ENCODE measurements at regions not wholly inside any gene's neighbourhood (a gene's known extent, or its start where the extent isn't known, plus 50 kb on each side); places are given as distances from the start of the nearest gene placed in this dataset.

DNA sequence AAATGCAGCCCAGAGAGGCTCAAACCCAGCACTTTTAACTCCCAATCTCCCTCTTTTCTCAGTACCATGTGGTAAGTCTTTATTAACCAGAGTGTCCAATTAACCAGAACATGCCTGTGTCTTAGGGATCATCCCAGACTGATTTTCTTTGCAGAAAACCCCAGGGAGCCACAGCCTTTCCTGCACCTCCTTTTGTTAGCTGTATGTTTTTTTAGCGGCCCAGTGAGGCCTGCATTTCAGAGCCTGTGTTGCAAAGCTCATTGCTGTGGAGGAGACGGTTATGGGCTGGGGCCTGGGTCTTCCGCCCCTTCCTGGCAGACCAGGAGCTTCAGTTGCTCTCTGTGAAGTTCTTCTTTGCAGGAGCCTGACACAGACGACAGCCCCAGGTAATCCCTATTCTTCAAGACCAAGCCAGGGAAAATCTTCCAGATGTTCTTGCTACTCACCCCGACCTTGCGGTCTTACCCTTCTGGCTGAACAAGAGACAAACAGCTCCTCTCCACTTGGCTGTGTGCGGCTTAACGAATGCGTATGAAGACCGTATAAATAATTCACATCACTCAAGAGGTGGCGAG is 70.7 kb upstream of the TSHZ3 start:
- Histone ChIP-seq H3K27me3 (ENCODE audit: low read depth, low read length) (no peaks in the 10 kb centered on the region), H2AFZ (ENCODE audit: low read depth, low read length) (no peak overlapping the region)

DNA sequence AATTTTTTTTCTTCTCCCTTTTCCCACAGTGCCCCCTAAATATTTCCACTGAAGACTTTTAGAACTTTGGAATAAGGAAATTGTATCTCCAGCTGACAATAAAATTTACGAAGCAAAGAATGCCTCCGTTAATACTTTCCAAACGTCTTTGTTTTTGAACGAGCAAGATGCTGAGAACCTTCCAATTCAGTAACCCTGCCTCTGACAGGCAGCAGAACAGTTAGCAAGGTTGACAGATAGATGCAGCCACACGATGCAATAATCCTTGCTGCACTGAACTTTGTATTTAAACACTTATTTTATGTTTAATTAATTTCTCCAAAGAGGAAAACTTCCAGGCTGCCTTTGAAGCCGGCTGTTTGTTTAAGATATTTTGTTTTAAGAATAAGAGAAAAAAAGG is 71.8 kb upstream of the TSHZ3 start:
- no peaks in the 10 kb centered on the region for H3K9me3 ChIP-seq (ENCODE audit: insufficient read depth, low read length)
- TF ChIP-seq, protein P1, sequence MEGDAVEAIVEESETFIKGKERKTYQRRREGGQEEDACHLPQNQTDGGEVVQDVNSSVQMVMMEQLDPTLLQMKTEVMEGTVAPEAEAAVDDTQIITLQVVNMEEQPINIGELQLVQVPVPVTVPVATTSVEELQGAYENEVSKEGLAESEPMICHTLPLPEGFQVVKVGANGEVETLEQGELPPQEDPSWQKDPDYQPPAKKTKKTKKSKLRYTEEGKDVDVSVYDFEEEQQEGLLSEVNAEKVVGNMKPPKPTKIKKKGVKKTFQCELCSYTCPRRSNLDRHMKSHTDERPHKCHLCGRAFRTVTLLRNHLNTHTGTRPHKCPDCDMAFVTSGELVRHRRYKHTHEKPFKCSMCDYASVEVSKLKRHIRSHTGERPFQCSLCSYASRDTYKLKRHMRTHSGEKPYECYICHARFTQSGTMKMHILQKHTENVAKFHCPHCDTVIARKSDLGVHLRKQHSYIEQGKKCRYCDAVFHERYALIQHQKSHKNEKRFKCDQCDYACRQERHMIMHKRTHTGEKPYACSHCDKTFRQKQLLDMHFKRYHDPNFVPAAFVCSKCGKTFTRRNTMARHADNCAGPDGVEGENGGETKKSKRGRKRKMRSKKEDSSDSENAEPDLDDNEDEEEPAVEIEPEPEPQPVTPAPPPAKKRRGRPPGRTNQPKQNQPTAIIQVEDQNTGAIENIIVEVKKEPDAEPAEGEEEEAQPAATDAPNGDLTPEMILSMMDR (IDR thresholded peaks at IDR 0.05; ENCODE audit: low read depth, low read length), result no peak
- TF ChIP-seq EZH2phosphoT487 (IDR thresholded peaks at IDR 0.05; ENCODE audit: low read depth), result no peak
- H3K79me2 ChIP-seq (ENCODE audit: low read length), result no peaks in the 10 kb centered on the region
- no peak overlapping the region for H3K4me3 ChIP-seq (ENCODE audit: low read length)
- H3K4me2 ChIP-seq (ENCODE audit: low read length), result no peak overlapping the region
- H4K20me1 ChIP-seq (ENCODE audit: insufficient read depth, low read length), result no peaks in the 10 kb centered on the region
- no peak overlapping the region for H3K9ac ChIP-seq (ENCODE audit: low read length)
- no peaks in the 10 kb centered on the region for H3K36me3 ChIP-seq (replicated peaks; ENCODE audit: low read depth, low read length)
- H3K27me3 ChIP-seq (ENCODE audit: low read depth, low read length), result no peaks in the 10 kb centered on the region
- H2AFZ ChIP-seq (ENCODE audit: low read depth, low read length), result no peak overlapping the region
- H3K4me1 ChIP-seq (ENCODE audit: low read length), result no peaks in the 10 kb centered on the region
- no peak overlapping the region for H3K27ac ChIP-seq (ENCODE audit: low read length)

More for the DNA sequence above, 70.7 kb upstream of the TSHZ3 start:
- H3K4me3 ChIP-seq (ENCODE audit: low read length), result no peak overlapping the region
- H3K9ac ChIP-seq (ENCODE audit: low read length), result no peak overlapping the region
- H3K4me1 ChIP-seq (ENCODE audit: low read length), result no peaks in the 10 kb centered on the region
- H4K20me1 ChIP-seq (ENCODE audit: insufficient read depth, low read length), result no peaks in the 10 kb centered on the region
- H3K79me2 ChIP-seq (ENCODE audit: low read length), result no peaks in the 10 kb centered on the region
- TF ChIP-seq, protein P1 (IDR thresholded peaks at IDR 0.05; ENCODE audit: low read depth, low read length), result no peak
- no peak for TF ChIP-seq EZH2phosphoT487 (IDR thresholded peaks at IDR 0.05; ENCODE audit: low read depth)
- H3K27ac ChIP-seq (ENCODE audit: low read length), result no peak overlapping the region
- H3K9me3 ChIP-seq (ENCODE audit: insufficient read depth, low read length), result no peaks in the 10 kb centered on the region
- no peaks in the 10 kb centered on the region for H3K36me3 ChIP-seq (replicated peaks; ENCODE audit: low read depth, low read length)
- no peak overlapping the region for H3K4me2 ChIP-seq (ENCODE audit: low read length)

DNA sequence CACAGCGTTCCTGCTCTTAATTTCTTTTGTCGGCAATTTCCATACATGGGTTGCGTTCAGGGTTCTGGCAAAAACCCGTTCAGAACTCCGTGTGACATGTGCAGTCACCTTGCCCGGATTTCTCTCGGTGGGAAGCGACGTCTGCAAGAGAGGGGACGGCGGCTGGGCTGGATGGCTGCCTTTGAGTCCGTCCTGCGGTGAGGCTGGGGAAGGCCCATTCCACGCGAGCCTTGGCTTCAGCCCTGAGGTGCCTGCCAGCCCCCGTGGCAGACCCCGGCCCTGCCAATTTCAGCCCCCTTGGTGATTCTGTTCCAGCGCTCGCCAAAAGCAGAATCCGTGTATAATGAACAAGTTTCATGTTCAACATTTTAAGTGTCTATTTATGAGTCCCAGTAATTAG is 72.6 kb upstream of the TSHZ3 start:
- Histone ChIP-seq H3K9me3 (ENCODE audit: insufficient read depth, low read length) (no peaks in the 10 kb centered on the region), H3K79me2 (ENCODE audit: low read length) (no peaks in the 10 kb centered on the region), H3K36me3 (replicated peaks; ENCODE audit: low read depth, low read length) (no peaks in the 10 kb centered on the region), H3K4me3 (ENCODE audit: low read length) (no peak overlapping the region), H2AFZ (ENCODE audit: low read depth, low read length) (no peak overlapping the region), H3K27me3 (ENCODE audit: low read depth, low read length) (no peaks in the 10 kb centered on the region), H3K9ac (ENCODE audit: low read length) (no peak overlapping the region), H3K27ac (ENCODE audit: low read length) (no peak overlapping the region), H3K4me1 (ENCODE audit: low read length) (no peaks in the 10 kb centered on the region), H3K4me2 (ENCODE audit: low read length) (no peak overlapping the region), H4K20me1 (ENCODE audit: insufficient read depth, low read length) (no peaks in the 10 kb centered on the region)
- TF ChIP-seq, protein P1 (IDR thresholded peaks at IDR 0.05; ENCODE audit: low read depth, low read length), result no peak
- TF ChIP-seq EZH2phosphoT487 (IDR thresholded peaks at IDR 0.05; ENCODE audit: low read depth), result no peak

DNA sequence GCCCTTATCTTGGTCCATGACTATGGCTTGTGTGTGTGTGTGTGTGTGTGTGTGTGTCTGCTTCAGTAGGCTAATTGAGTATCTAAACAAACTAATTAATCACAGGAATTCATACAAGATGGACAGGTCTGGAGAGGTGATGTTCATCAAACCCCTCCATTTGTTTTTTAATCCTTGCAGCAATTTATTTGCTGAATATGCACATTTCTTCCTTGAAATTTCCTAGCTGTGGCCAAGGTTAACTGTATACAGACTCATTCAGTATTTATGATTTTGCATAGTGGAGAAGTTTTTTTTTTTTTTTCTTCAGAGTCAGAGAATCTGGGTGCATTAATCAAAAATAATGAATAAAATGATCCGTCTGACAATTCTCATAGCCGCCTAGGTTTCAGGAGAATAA is 74.7 kb upstream of the TSHZ3 start:
- Histone ChIP-seq H3K9me3 (ENCODE audit: insufficient read depth, low read length) (no peaks in the 10 kb centered on the region), H3K27me3 (ENCODE audit: low read depth, low read length) (no peaks in the 10 kb centered on the region), H3K79me2 (ENCODE audit: low read length) (no peaks in the 10 kb centered on the region), H3K36me3 (replicated peaks; ENCODE audit: low read depth, low read length) (no peaks in the 10 kb centered on the region), H3K27ac (ENCODE audit: low read length) (no peak overlapping the region), H3K9ac (ENCODE audit: low read length) (no peak overlapping the region), H2AFZ (ENCODE audit: low read depth, low read length) (no peak overlapping the region), H3K4me2 (ENCODE audit: low read length) (no peak overlapping the region), H4K20me1 (ENCODE audit: insufficient read depth, low read length) (no peaks in the 10 kb centered on the region), H3K4me1 (ENCODE audit: low read length) (no peaks in the 10 kb centered on the region), H3K4me3 (ENCODE audit: low read length) (no peak overlapping the region)
- TF ChIP-seq, protein P1 (IDR thresholded peaks at IDR 0.05; ENCODE audit: low read depth, low read length), result no peak
- no peak for TF ChIP-seq EZH2phosphoT487 (IDR thresholded peaks at IDR 0.05; ENCODE audit: low read depth)

All from OCI-LY3 (cell line).